ENCODE measurements at regions not wholly inside any gene's neighbourhood (a gene's known extent, or its start where the extent isn't known, plus 50 kb on each side); places are given as distances from the start of the nearest gene placed in this dataset.
"Not testable (repeated sequence)": the region's sequence is repeated elsewhere in the genome, so short reads cannot be mapped to it uniquely, and the experiment has no call there.

- DNase-seq (ENCODE audit: low spot score), result no peak
Measured at GRCh38 chr7:148514236-148514635, 76.3 kb upstream of the C7orf33 start.

- DNase-seq (ENCODE audit: low spot score), result no peak
Measured at GRCh38 chr7:148515237-148515636, 75.3 kb upstream of the C7orf33 start.

GRCh38 chr7:148515728-148516695 is 74.6 kb upstream of the C7orf33 start:
- DNase-seq (ENCODE audit: low spot score), result peak; percentile 44

- not testable (repeated sequence) for DNase-seq (ENCODE audit: low spot score)
Measured at GRCh38 chr7:148519386-148519785, 71.2 kb upstream of the C7orf33 start.

- DNase-seq (ENCODE audit: low spot score), result no peak
Measured at GRCh38 chr7:148521271-148521670, 69.3 kb upstream of the C7orf33 start.

GRCh38 chr7:148523550-148523949 is 67.0 kb upstream of the C7orf33 start:
- DNase-seq (ENCODE audit: low spot score), result no peak

GRCh38 chr7:148524479-148525224 is 65.9 kb upstream of the C7orf33 start:
- no peak for DNase-seq (ENCODE audit: low spot score)

GRCh38 chr7:148527717-148528168 is 62.8 kb upstream of the C7orf33 start:
- peak; percentile 97 for DNase-seq (ENCODE audit: low spot score)

GRCh38 chr7:148535217-148535616 is 55.3 kb upstream of the C7orf33 start:
- no peak for DNase-seq (ENCODE audit: low spot score)

GRCh38 chr7:148537435-148537834 is 53.1 kb upstream of the C7orf33 start:
- no peak for DNase-seq (ENCODE audit: low spot score)

- DNase-seq (ENCODE audit: low spot score), result no peak
Measured at GRCh38 chr7:148540041-148540738, 50.4 kb upstream of the C7orf33 start.

Data from COLO829 (cell line).